GM23338 (cell line): ENCODE measurements at regions not wholly inside any gene's neighbourhood (a gene's known extent, or its start where the extent isn't known, plus 50 kb on each side); places are given as distances from the start of the nearest gene placed in this dataset.

Experiments used
- ATAC-seq: fragments of 200-7000 bp; cut with Tn5 transposase; 3 replicates; pipeline ENCODE4 v1.9.1; 2020
- DNase-seq: peaks from one replicate; pipeline ENCODE4 v3.0.0-alpha.2; 2015; ENCODE audit warnings: low spot score
- H2AFZ ChIP-seq: fragments of 200-600 bp; sonication (generic); 2 replicates; pipeline ENCODE4 v1.8.0; 2016; ENCODE audit warnings: antibody characterized with exemption, mild to moderate bottlenecking, moderate library complexity
- H3F3A ChIP-seq: fragments of 200-600 bp; sonication (generic); replicated peaks from 2 replicates; pipeline ENCODE4 v1.8.0; 2017; ENCODE audit warnings: antibody characterized with exemption, mixed run types, low read depth
- H3K27ac ChIP-seq: fragments of 200-600 bp; sonication (generic); 2 replicates; pipeline ENCODE4 v1.6.1; 2016; ENCODE audit warnings: low read depth
- H3K27me3 ChIP-seq: fragments of 200-600 bp; sonication (generic); 2 replicates; pipeline ENCODE4 v1.8.0; 2016; ENCODE audit warnings: mild to moderate bottlenecking, mixed run types, moderate library complexity; ENCODE audit not compliant: insufficient read depth
- H3K36me3 ChIP-seq: fragments of 200-600 bp; sonication (generic); 2 replicates; pipeline ENCODE4 v1.8.0; 2016; ENCODE audit warnings: mild to moderate bottlenecking; ENCODE audit not compliant: insufficient read depth
- H3K4me1 ChIP-seq: fragments of 200-600 bp; sonication (generic); 2 replicates; pipeline ENCODE4 v1.8.0; 2016; ENCODE audit warnings: mild to moderate bottlenecking, moderate library complexity; ENCODE audit not compliant: insufficient read depth
- H3K4me2 ChIP-seq: fragments of 200-600 bp; sonication (generic); 2 replicates; pipeline ENCODE4 v1.7.1; 2017; ENCODE audit warnings: mixed run types
- H3K4me3 ChIP-seq: fragments of 200-600 bp; sonication (generic); 2 replicates; pipeline ENCODE4 v1.6.1; 2016; ENCODE audit warnings: mixed run types
- H3K79me2 ChIP-seq: fragments of 200-600 bp; sonication (generic); replicated peaks from 2 replicates; pipeline ENCODE4 v1.8.0; 2017; ENCODE audit warnings: mild to moderate bottlenecking; ENCODE audit not compliant: insufficient read depth
- H3K9me2 ChIP-seq: fragments of 200-600 bp; sonication (generic); 2 replicates; pipeline ENCODE4 v1.8.0; 2017; ENCODE audit not compliant: insufficient read depth
- H4K20me1 ChIP-seq: fragments of 200-600 bp; sonication (generic); replicated peaks from 2 replicates; pipeline ENCODE4 v1.8.0; 2017; ENCODE audit warnings: mild to moderate bottlenecking; ENCODE audit not compliant: insufficient read depth
- H3K27ac Mint-ChIP-seq: 2 replicates; pipeline ENCODE4 v1.8.0; 2020; ENCODE audit warnings: inconsistent platforms, mild to moderate bottlenecking, moderate library complexity, mixed read lengths
- H3K27me3 Mint-ChIP-seq: 3 replicates; pipeline ENCODE4 v1.8.0; 2022; ENCODE audit warnings: low read depth, mild to moderate bottlenecking, moderate library complexity, mixed read lengths, inconsistent platforms; ENCODE audit not compliant: insufficient read depth, poor library complexity
- H3K36me3 Mint-ChIP-seq: 3 replicates; pipeline ENCODE4 v1.8.0; 2021; ENCODE audit warnings: low read depth, mild to moderate bottlenecking, inconsistent platforms, moderate library complexity, mixed read lengths
- H3K4me1 Mint-ChIP-seq: 3 replicates; pipeline ENCODE4 v1.8.0; 2020; ENCODE audit warnings: mild to moderate bottlenecking, inconsistent platforms, mixed read lengths
- H3K4me3 Mint-ChIP-seq: 3 replicates; pipeline ENCODE4 v1.8.0; 2021; ENCODE audit warnings: moderate library complexity, mild to moderate bottlenecking, inconsistent platforms, mixed read lengths
- H3K9me3 Mint-ChIP-seq: 3 replicates; pipeline ENCODE4 v1.8.0; 2020; ENCODE audit warnings: moderate library complexity, mild to moderate bottlenecking, inconsistent platforms, mixed read lengths
- CTCF ChIP-seq, 2 experiments: fragments of 200-600 bp in 1 of 2; sonication (generic) in 1 of 2; conservative IDR thresholded peaks; 2 replicates each; pipeline versions ENCODE4 v1.5.1 to v1.6.1; 2016 to 2017; ENCODE audit warnings: antibody characterized with exemption in 2 of 2, low read depth in 2 of 2, mild to moderate bottlenecking in 2 of 2, moderate library complexity in 1 of 2
- JUNB ChIP-seq: IDR thresholded peaks from one replicate; pipeline ENCODE4 v1.6.1; 2016; ENCODE audit warnings: antibody characterized with exemption; ENCODE audit not compliant: unreplicated experiment
- REST ChIP-seq: IDR thresholded peaks from one replicate; pipeline ENCODE4 v1.6.1; 2018; ENCODE audit warnings: antibody characterized with exemption; ENCODE audit not compliant: unreplicated experiment
- ZNF462 ChIP-seq: fragments of 250-450 bp; sonication (Bioruptor Pico); IDR thresholded peaks from 2 replicates; pipeline ENCODE4 v1.5.0; 2020; ENCODE audit warnings: mild to moderate bottlenecking, moderate library complexity

- 0 out of 3 replicates have a peak, but pooled peaks cover 3% of the 10 kb centered on the region for H3K36me3 Mint-ChIP-seq
- no peak for DNase-seq
- no peak overlapping the region for H3K27ac ChIP-seq
- H3K27me3 Mint-ChIP-seq: no peaks in the 10 kb centered on the region
- H3K9me3 Mint-ChIP-seq: no peaks in the 10 kb centered on the region
- H3K27ac Mint-ChIP-seq: no peak overlapping the region
- H3K4me3 ChIP-seq: no peak overlapping the region
- no peaks in the 10 kb centered on the region for H3K27me3 ChIP-seq
- no peaks in the 10 kb centered on the region for H4K20me1 ChIP-seq
- no peak overlapping the region for H3K4me3 Mint-ChIP-seq
- peak; percentile 70; the same call in 2 of the 3 replicates for ATAC-seq
- no peak overlapping the region for H2AFZ ChIP-seq
- no peaks in the 10 kb centered on the region for H3K36me3 ChIP-seq
- H3K4me2 ChIP-seq: no peak overlapping the region
- H3K4me1 ChIP-seq: 0 out of 2 replicates have a peak, but pooled peaks cover 5% of the 10 kb centered on the region
- no peaks in the 10 kb centered on the region for H3F3A ChIP-seq
- H3K9me2 ChIP-seq: no peaks in the 10 kb centered on the region
- H3K4me1 Mint-ChIP-seq: no peaks in the 10 kb centered on the region; the same call in 2 of the 3 replicates
- TF ChIP-seq CTCF (conservative IDR thresholded peaks at IDR 0.05; ENCODE audit: low read depth in 2 of 2): no peak
- TF ChIP-seq REST: no peak
- TF ChIP-seq ZNF462 (CRISPR knock-in tag): no peak
- TF ChIP-seq JUNB: no peak
- no peaks in the 10 kb centered on the region for H3K79me2 ChIP-seq
Measured at GRCh38 chr13:55528434-55528833, 1612.3 kb upstream of the PRR20A start.
